ENCODE measurements at regions not wholly inside any gene's neighbourhood (a gene's known extent, or its start where the extent isn't known, plus 50 kb on each side); places are given as distances from the start of the nearest gene placed in this dataset.
"Not testable (repeated sequence)": the region's sequence is repeated elsewhere in the genome, so short reads cannot be mapped to it uniquely, and the experiment has no call there.

DNA sequence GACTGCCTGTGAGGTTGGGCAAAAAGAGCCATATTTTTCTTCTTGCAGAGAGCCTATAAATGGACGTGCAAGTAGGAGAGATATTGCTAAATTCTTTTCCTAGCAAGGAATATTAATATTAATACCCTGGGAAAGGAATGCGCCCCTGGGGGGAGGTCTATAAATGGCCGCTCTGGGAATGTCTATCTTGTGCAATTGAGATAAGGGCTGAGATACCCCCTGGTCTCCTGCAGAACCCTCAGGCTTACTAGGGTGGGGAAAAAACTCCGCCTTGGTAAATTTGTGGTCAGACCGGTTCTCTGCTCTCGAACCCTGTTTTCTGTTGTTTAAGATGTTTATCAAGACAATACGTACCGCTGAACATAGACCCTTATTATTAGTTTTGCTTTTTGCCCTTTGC is 157.8 kb downstream of the IER5 start:
- H3K9me2 ChIP-seq (ENCODE audit: insufficient read depth); H3K4me3 ChIP-seq (replicated peaks in 1 of 2; ENCODE audit: low read depth in 1 of 2, low read length in 2 of 2); intact Hi-C loops (cut with micrococcal nuclease); H2AFZ ChIP-seq (ENCODE audit: low read depth, low read length, poor library complexity, severe bottlenecking); H3K9ac ChIP-seq (ENCODE audit: low read length); H3K9me3 ChIP-seq (ENCODE audit: control insufficient read depth in 1 of 2, insufficient read depth in 1 of 2, low read depth in 1 of 2, low read length in 2 of 2); H3K27ac ChIP-seq (ENCODE audit: low read depth, low read length); H4K20me1 ChIP-seq (ENCODE audit: insufficient read depth); BruUV-seq (replicated peaks); H3K79me2 ChIP-seq (ENCODE audit: insufficient read depth, low read length); DNase-seq (ENCODE audit: low read depth, low spot score); H3K36me3 ChIP-seq (ENCODE audit: control insufficient read depth in 1 of 2, insufficient read depth in 2 of 2, low read length in 2 of 2); H3K4me2 ChIP-seq (ENCODE audit: low read length); CTCF ChIA-PET; POLR2A ChIA-PET; RAD21 ChIA-PET (ENCODE audit: low non-redundant PET in 1 of 2, low total read pairs in 2 of 2, uncharacterized antibody in 2 of 2, unreplicated experiment in 2 of 2); H3K27me3 ChIP-seq (ENCODE audit: insufficient read depth, low read length); ATAC-seq: not testable (repeated sequence)
- peaks cover 10 to 15% of the 10 kb centered on the region in 2 experiments for H3K4me1 ChIP-seq (ENCODE audit: control insufficient read depth in 1 of 2, insufficient read depth in 2 of 2, low read length in 2 of 2)

DNA sequence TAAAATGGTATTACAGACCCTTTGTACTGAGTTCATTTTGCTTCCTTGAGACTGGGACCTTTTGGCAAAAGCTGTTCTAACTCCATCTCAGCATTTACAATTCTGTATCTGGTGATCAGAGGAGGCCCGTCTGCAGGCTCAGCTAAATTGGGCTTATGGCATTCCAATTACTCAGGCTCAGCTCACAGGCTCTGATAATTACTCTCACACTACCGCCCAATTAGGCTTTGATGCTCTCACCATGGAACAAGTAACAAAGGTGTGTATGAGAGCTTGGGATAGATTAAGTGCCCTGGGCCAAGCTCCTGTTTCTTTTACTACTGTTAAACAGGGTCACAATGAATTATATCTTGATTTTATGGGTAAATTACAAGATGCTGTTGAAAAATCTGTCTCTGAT is 159.9 kb downstream of the IER5 start:
- H3K9me3 ChIP-seq (ENCODE audit: control insufficient read depth in 1 of 2, insufficient read depth in 1 of 2, low read depth in 1 of 2, low read length in 2 of 2); BruUV-seq (replicated peaks); H3K27ac ChIP-seq (ENCODE audit: low read depth, low read length); H3K27me3 ChIP-seq (ENCODE audit: insufficient read depth, low read length); H3K36me3 ChIP-seq (ENCODE audit: control insufficient read depth in 1 of 2, insufficient read depth in 2 of 2, low read length in 2 of 2); POLR2A ChIA-PET; RAD21 ChIA-PET (ENCODE audit: low non-redundant PET in 1 of 2, low total read pairs in 2 of 2, uncharacterized antibody in 2 of 2, unreplicated experiment in 2 of 2); H3K4me3 ChIP-seq (replicated peaks in 1 of 2; ENCODE audit: low read depth in 1 of 2, low read length in 2 of 2); H3K9ac ChIP-seq (ENCODE audit: low read length); CTCF ChIA-PET; H2AFZ ChIP-seq (ENCODE audit: low read depth, low read length, poor library complexity, severe bottlenecking); H3K9me2 ChIP-seq (ENCODE audit: insufficient read depth); H4K20me1 ChIP-seq (ENCODE audit: insufficient read depth); H3K79me2 ChIP-seq (ENCODE audit: insufficient read depth, low read length); DNase-seq (ENCODE audit: low read depth, low spot score); H3K4me2 ChIP-seq (ENCODE audit: low read length); intact Hi-C loops (cut with micrococcal nuclease); ATAC-seq: not testable (repeated sequence)
- H3K4me1 ChIP-seq (ENCODE audit: control insufficient read depth in 1 of 2, insufficient read depth in 2 of 2, low read length in 2 of 2), result peaks cover 17 to 20% of the 10 kb centered on the region in 2 experiments

DNA sequence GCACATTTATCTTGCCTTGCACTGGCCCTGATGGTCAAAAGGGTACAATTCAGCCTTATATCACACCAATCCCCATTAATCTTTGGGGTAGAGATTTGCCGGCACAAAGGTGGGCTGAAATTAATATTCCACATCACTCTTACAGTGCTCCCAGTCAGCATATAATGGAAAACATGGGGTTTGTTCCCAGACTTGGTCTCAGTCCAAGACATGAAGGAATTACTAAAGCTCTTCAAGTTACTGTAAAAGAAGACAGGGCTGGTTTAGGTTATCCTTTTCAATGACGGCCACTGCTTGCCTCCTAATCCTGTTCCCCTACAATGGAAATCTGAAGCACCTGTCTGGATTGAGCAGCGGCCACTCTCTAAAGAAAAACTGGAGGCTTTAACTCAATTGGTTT is 160.7 kb downstream of the IER5 start:
- Histone ChIP-seq H3K79me2 (ENCODE audit: insufficient read depth, low read length) (no peaks in the 10 kb centered on the region), H2AFZ (ENCODE audit: low read depth, low read length, poor library complexity, severe bottlenecking) (no peak overlapping the region), H3K9ac (ENCODE audit: low read length) (no peak overlapping the region), H3K27ac (ENCODE audit: low read depth, low read length) (no peak overlapping the region), H3K9me3 (ENCODE audit: control insufficient read depth in 1 of 2, insufficient read depth in 1 of 2, low read depth in 1 of 2, low read length in 2 of 2) (peaks cover 0 to 2% of the 10 kb centered on the region in 2 experiments; a peak in 1 of 4 replicates), H4K20me1 (ENCODE audit: insufficient read depth) (no peaks in the 10 kb centered on the region), H3K9me2 (ENCODE audit: insufficient read depth) (no peaks in the 10 kb centered on the region), H3K4me1 (ENCODE audit: control insufficient read depth in 1 of 2, insufficient read depth in 2 of 2, low read length in 2 of 2) (peaks cover 17 to 20% of the 10 kb centered on the region in 2 experiments), H3K27me3 (ENCODE audit: insufficient read depth, low read length) (no peaks in the 10 kb centered on the region), H3K36me3 (ENCODE audit: control insufficient read depth in 1 of 2, insufficient read depth in 2 of 2, low read length in 2 of 2) (no peaks in the 10 kb centered on the region), H3K4me3 (replicated peaks in 1 of 2; ENCODE audit: low read depth in 1 of 2, low read length in 2 of 2) (no peak overlapping the region), H3K4me2 (ENCODE audit: low read length) (no peak overlapping the region)
- POLR2A ChIA-PET, result no interaction called here
- RAD21 ChIA-PET (ENCODE audit: low non-redundant PET in 1 of 2, low total read pairs in 2 of 2, uncharacterized antibody in 2 of 2, unreplicated experiment in 2 of 2), result no interaction called here
- CTCF ChIA-PET, result no interaction called here
- no TSS peak for BruUV-seq (replicated peaks)
- ATAC-seq (no peak), DNase-seq (ENCODE audit: low read depth, low spot score) (no peak)
- intact Hi-C loops (cut with micrococcal nuclease), result no loop called here
- no peak for TF ChIP-seq EGR1 (IDR thresholded peaks at IDR 0.05; ENCODE audit: low read depth)
- TF ChIP-seq, protein P1, sequence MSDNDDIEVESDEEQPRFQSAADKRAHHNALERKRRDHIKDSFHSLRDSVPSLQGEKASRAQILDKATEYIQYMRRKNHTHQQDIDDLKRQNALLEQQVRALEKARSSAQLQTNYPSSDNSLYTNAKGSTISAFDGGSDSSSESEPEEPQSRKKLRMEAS (IDR thresholded peaks at IDR 0.05), result no peak
- no peak for TF ChIP-seq EZH2 (IDR thresholded peaks at IDR 0.05)
- TF ChIP-seq, protein P2, sequence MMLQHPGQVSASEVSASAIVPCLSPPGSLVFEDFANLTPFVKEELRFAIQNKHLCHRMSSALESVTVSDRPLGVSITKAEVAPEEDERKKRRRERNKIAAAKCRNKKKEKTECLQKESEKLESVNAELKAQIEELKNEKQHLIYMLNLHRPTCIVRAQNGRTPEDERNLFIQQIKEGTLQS (IDR thresholded peaks at IDR 0.05), result no peak
- no peak for TF ChIP-seq RAD21 (IDR thresholded peaks at IDR 0.05; ENCODE audit: low read depth)
- TF ChIP-seq TCF7L2 (IDR thresholded peaks at IDR 0.05; ENCODE audit: borderline replicate concordance, extremely low read depth, insufficient read depth, insufficient read length), result no peak
- no peak for TF ChIP-seq CBX3 (IDR thresholded peaks at IDR 0.05; ENCODE audit: low read depth)
- no peak for TF ChIP-seq SRF (IDR thresholded peaks at IDR 0.05; ENCODE audit: low read depth)
- no peak for TF ChIP-seq CEBPB (IDR thresholded peaks at IDR 0.05; ENCODE audit: low read depth)
- no peak for TF ChIP-seq YY1 (IDR thresholded peaks at IDR 0.05; ENCODE audit: extremely low read depth, insufficient replicate concordance, low read depth, low read length)
- no peak for TF ChIP-seq ZNF274 (IDR thresholded peaks at IDR 0.05; ENCODE audit: low read depth, low read length)
- TF ChIP-seq ZFX (IDR thresholded peaks at IDR 0.05), result no peak
- no peak for TF ChIP-seq POLR2AphosphoS5 (IDR thresholded peaks at IDR 0.05; ENCODE audit: low read depth, low read length)
- TF ChIP-seq FOSL1 (IDR thresholded peaks at IDR 0.05; ENCODE audit: low read depth), result no peak
- no peak for TF ChIP-seq SP1 (IDR thresholded peaks at IDR 0.05; ENCODE audit: low read depth)
